ENCODE measurements at regions not wholly inside any gene's neighbourhood (a gene's known extent, or its start where the extent isn't known, plus 50 kb on each side); places are given as distances from the start of the nearest gene placed in this dataset.
A peak's percentile ranks its signal among the peaks of the same experiment; 100 is the strongest.
"Not testable (repeated sequence)": the region's sequence is repeated elsewhere in the genome, so short reads cannot be mapped to it uniquely, and the experiment has no call there.

DNA sequence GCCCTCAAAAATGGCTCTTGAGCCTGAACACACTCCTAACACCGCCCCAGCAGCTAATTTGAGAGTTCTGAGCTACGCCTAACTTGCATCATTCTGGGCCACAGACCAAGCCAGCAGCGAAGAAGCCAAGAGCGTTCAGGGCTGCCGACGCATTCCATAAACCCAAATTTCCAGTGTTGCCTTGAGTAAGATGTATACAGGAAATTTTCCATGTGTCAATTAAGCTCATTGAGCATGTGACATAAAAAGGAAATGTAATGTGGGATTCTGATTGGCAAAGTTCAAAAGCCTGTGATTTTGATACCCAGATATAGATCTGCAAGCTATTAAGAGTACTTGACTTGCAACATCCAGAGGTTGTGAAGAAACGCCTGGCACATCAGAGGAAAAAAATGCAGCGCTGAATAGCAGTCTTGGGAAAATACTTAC, 148.6 kb upstream of the NR2F2 start:
- DNase-seq (ENCODE audit: low read depth) = peak; percentile 79

- no peak for DNase-seq (ENCODE audit: low read depth)
These were observed 147.6 kb upstream of the NR2F2 start for GRCh38 chr15:96182736-96183513.

- DNase-seq (ENCODE audit: low read depth) = no peak
These were observed 147.0 kb upstream of the NR2F2 start for GRCh38 chr15:96183514-96183850.

- no peak for DNase-seq (ENCODE audit: low read depth)
These were observed 146.6 kb upstream of the NR2F2 start for GRCh38 chr15:96183867-96184266.

GRCh38 chr15:96184297-96184696, 146.2 kb upstream of the NR2F2 start:
- DNase-seq (ENCODE audit: low read depth) = no peak

DNA sequence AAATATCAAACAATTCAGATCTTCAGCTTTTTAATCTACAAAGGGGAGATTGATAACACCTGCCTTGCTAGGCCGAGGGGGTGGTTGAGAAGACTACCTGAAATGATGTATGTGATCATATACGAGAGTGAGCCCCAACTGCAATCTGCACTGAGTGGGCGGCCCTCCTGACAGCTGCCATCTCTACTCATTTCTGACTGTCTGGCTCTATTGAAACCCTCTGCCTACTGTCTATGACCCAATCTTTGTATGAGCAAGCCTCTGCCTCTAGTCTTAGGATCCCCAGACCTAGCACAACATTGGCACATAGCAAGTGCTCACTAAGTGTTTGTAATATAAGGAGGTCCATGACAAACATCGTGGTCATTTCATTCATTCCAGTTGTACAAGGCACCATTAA, 144.4 kb upstream of the NR2F2 start:
- no peak for DNase-seq (ENCODE audit: low read depth)

- DNase-seq (ENCODE audit: low read depth) = no peak
These were observed 142.9 kb upstream of the NR2F2 start for GRCh38 chr15:96187341-96188305.

DNA sequence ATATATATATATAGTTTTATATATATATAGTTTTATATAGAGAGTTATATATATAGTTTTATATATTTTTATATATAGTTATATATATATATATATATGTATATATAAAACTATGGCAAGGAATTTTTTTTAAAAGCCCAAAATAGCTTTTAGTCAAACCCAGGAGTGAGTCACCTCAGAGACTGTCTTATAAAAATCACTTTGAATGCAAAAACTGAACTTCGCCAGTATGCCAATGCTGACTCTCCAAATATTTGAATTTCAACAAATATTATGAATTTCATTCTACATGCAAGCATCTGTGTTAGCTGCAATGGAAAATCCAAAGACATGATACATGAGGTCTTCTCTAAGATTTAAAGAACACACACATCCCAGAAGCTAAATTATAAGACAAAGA, 132.8 kb upstream of the NR2F2 start:
- DNase-seq (ENCODE audit: low read depth) = no peak

DNA sequence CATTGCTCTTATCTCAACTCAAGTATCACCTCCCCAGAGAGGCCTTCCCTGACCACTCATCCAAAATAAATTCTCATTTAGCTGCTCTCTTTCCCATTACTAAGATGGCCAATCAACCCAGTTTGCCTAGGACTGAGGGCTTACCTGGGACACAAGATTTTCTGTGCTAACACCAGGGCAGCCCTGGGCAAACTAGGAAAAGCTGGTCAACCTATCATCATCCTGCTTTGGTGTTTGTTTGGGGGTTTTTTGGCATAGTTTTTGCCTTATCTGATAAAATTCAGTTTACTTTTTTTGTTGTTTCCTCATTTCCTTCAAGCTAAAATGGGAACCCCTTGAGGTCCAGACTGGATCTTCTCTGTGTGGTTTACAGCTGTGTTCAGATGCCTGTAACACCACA, 131.4 kb upstream of the NR2F2 start:
- no peak for DNase-seq (ENCODE audit: low read depth)

DNA sequence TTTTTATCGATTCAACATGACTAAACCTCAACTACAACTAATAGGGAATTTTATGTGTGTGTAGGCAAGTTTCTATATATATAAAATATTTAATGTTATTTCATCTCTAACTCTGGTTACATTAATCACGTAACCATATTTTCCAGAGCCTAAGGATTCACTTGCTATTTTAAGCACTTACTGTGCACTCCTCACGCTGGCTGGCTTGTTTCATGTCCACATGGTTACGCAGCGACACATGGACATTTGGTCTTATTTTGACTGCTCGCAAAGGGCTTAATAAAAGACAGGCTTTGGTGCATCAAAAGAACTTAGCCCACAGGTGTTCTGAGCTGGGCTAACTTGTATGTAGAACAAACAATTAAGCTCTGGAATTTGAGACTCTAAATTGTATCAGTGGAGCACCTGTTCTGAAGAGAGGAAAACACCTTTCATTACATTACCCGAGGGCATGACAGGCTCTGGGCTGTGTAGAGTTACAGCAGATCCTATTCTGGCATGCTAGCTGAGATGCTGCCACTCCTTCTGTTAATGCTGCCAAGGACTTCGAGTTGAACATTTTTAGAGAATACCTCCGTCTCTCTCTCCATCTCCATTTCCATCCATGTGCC, 130.0 kb upstream of the NR2F2 start:
- DNase-seq (ENCODE audit: low read depth) = no peak

- no peak for DNase-seq (ENCODE audit: low read depth)
These were observed 128.8 kb upstream of the NR2F2 start for GRCh38 chr15:96201696-96202095.

DNA sequence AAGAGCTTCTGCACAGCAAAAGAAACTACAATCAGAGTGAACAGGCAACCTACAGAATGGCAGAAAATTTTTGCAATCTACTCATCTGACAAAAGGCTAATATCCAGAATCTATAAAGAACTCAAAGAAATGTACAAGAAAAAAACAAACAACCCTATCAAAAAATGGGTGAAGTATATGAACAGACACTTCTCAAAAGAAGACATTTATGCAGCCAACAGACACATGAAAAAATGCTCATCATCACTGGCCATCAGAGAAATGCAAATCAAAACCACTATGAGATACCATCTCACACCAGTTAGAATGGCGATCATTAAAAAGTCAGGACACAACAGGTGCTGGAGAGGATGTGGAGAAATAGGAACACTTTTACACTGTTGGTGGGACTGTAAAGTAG, 124.9 kb upstream of the NR2F2 start:
- not testable (repeated sequence) for DNase-seq (ENCODE audit: low read depth)

GRCh38 chr15:96207377-96208006, 123.0 kb upstream of the NR2F2 start:
- no peak for DNase-seq (ENCODE audit: low read depth)

GRCh38 chr15:96209285-96209735, 121.2 kb upstream of the NR2F2 start:
- DNase-seq (ENCODE audit: low read depth) = no peak

- no peak for DNase-seq (ENCODE audit: low read depth)
These were observed 117.5 kb upstream of the NR2F2 start for GRCh38 chr15:96213045-96213444.

DNA sequence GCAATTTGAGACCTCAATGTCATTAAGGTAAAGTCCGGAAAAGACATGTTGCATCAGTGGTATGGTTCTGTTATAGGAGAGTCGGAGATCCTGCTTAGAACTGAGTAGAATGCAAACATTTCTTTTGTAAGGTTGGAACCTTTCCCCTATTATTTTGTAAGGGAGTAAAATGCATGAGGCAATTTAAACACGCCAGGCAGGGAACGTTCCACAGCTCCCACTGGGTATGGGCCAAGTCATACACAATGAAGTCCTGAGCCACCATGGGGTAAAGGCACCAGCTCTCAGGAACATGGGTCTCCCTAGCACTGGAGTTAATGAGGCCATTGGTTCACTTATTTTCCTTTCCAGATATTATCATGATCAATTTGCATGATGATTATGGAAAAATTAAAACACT, 116.6 kb upstream of the NR2F2 start:
- DNase-seq (ENCODE audit: low read depth) = no peak

- not testable (repeated sequence) for DNase-seq (ENCODE audit: low read depth)
These were observed 114.0 kb upstream of the NR2F2 start for GRCh38 chr15:96216481-96216880.

GRCh38 chr15:96217983-96218382, 112.5 kb upstream of the NR2F2 start:
- DNase-seq (ENCODE audit: low read depth) = no peak

- no peak for DNase-seq (ENCODE audit: low read depth)
These were observed 111.7 kb upstream of the NR2F2 start for GRCh38 chr15:96218623-96219455.

DNA sequence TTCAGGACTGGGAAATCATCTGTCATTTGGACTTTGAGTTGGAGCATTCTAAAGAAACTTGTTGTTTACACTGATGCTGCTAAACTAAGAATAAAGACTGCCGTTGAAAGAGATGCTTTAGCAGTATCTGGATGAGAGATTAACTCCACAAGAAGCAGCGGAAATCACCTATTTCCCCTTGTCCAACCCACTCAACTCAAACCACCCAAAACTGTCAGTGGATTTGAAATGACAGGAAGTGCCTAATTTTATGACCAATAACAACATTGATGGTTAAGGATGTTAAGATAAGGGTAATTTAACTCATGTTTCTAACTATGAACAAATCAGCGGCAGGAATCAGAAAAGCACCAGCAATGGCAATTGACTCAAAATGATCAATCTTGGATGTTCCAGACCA, 110.8 kb upstream of the NR2F2 start:
- DNase-seq (ENCODE audit: low read depth) = no peak

GRCh38 chr15:96220657-96221056, 109.8 kb upstream of the NR2F2 start:
- DNase-seq (ENCODE audit: low read depth) = no peak
